Hepatocyte (in vitro differentiated cells): ENCODE measurements at regions not wholly inside any gene's neighbourhood (a gene's known extent, or its start where the extent isn't known, plus 50 kb on each side); places are given as distances from the start of the nearest gene placed in this dataset.

Experiments used
- DNase-seq: peaks from one replicate; pipeline ENCODE4 v3.0.0-alpha.2; 2016; ENCODE audit warnings: low spot score
- H2AFZ ChIP-seq: fragments of 200-600 bp; sonication (generic); 2 replicates; pipeline ENCODE4 v1.6.0; 2016; ENCODE audit warnings: antibody characterized with exemption, mild to moderate bottlenecking
- H3K27ac ChIP-seq: fragments of 200-600 bp; sonication (generic); 2 replicates; pipeline ENCODE4 v1.5.1; 2016; ENCODE audit warnings: mild to moderate bottlenecking
- H3K27me3 ChIP-seq: fragments of 200-600 bp; sonication (generic); 2 replicates; pipeline ENCODE4 v1.6.1; 2016
- H3K36me3 ChIP-seq: fragments of 200-600 bp; sonication (generic); replicated peaks from 2 replicates; pipeline ENCODE4 v1.5.1; 2016; ENCODE audit warnings: low read depth; ENCODE audit not compliant: insufficient read depth
- H3K4me1 ChIP-seq: fragments of 200-600 bp; sonication (generic); 2 replicates; pipeline ENCODE4 v1.5.1; 2016; ENCODE audit warnings: mild to moderate bottlenecking, moderate library complexity; ENCODE audit not compliant: insufficient read depth
- H3K4me2 ChIP-seq: fragments of 200-600 bp; sonication (generic); 2 replicates; pipeline ENCODE4 v1.6.0; 2016
- H3K4me3 ChIP-seq: fragments of 200-600 bp; sonication (generic); 2 replicates; pipeline ENCODE4 v1.5.1; 2016; ENCODE audit warnings: mild to moderate bottlenecking
- H3K79me2 ChIP-seq: fragments of 200-600 bp; sonication (generic); 2 replicates; pipeline ENCODE4 v1.6.0; 2017; ENCODE audit warnings: mild to moderate bottlenecking
- H3K9me2 ChIP-seq: fragments of 200-600 bp; sonication (generic); replicated peaks from 2 replicates; pipeline ENCODE4 v1.6.0; 2017; ENCODE audit warnings: mild to moderate bottlenecking; ENCODE audit not compliant: insufficient read depth
- H3K9me3 ChIP-seq: fragments of 200-600 bp; sonication (generic); 2 replicates; pipeline ENCODE4 v1.5.1; 2016; ENCODE audit warnings: low read depth, mild to moderate bottlenecking
- H4K20me1 ChIP-seq: fragments of 200-600 bp; sonication (generic); 2 replicates; pipeline ENCODE4 v1.6.0; 2016; ENCODE audit warnings: mild to moderate bottlenecking; ENCODE audit not compliant: insufficient read depth, poor library complexity, severe bottlenecking
- CTCF ChIP-seq: fragments of 200-600 bp; sonication (generic); IDR thresholded peaks from 2 replicates; pipeline ENCODE4 v1.5.1; 2016; ENCODE audit warnings: antibody characterized with exemption, mild to moderate bottlenecking; ENCODE audit not compliant: poor library complexity
- EZH2 ChIP-seq: fragments of 200-600 bp; sonication (generic); IDR thresholded peaks from 2 replicates; pipeline ENCODE4 v1.6.1; 2016; ENCODE audit warnings: antibody characterized with exemption, mild to moderate bottlenecking, borderline replicate concordance
- EZH2phosphoT487 ChIP-seq: fragments of 200-600 bp; sonication (generic); IDR thresholded peaks from one replicate; pipeline ENCODE4 v1.6.1; 2018; ENCODE audit warnings: antibody characterized with exemption, mild to moderate bottlenecking, low read depth, moderate library complexity; ENCODE audit not compliant: unreplicated experiment, severe bottlenecking
- WGBS: methylation state at CpG from one replicate; pipeline ENCODE4 v1.1.6; 2016; ENCODE audit warnings: low lambda C conversion rate; ENCODE audit errors: missing lambda C conversion rate; 5-methylcytosine and 5-hydroxymethylcytosine counted together

GRCh38 chr4:181690498-181690897, 552.7 kb upstream of the TENM3 start:
- Histone ChIP-seq H3K4me2 (no peak overlapping the region), H3K36me3 (no peaks in the 10 kb centered on the region), H3K4me3 (no peak overlapping the region), H3K27ac (no peak overlapping the region), H3K4me1 (no peaks in the 10 kb centered on the region), H3K9me2 (no peaks in the 10 kb centered on the region), H4K20me1 (no peaks in the 10 kb centered on the region), H2AFZ (no peak overlapping the region), H3K27me3 (no peaks in the 10 kb centered on the region), H3K79me2 (no peaks in the 10 kb centered on the region), H3K9me3 (no peaks in the 10 kb centered on the region)
- WGBS, result 87% methylated on average over 2 of the region's 2 CpGs
- DNase-seq, result no peak
- TF ChIP-seq CTCF, result no peak
- no peak for TF ChIP-seq EZH2
- TF ChIP-seq EZH2phosphoT487, result no peak

- Histone ChIP-seq H3K9me2 (no peaks in the 10 kb centered on the region), H3K36me3 (no peaks in the 10 kb centered on the region), H3K27me3 (no peaks in the 10 kb centered on the region), H3K27ac (no peak overlapping the region), H3K4me2 (no peak overlapping the region), H3K9me3 (no peaks in the 10 kb centered on the region), H3K79me2 (no peaks in the 10 kb centered on the region), H4K20me1 (no peaks in the 10 kb centered on the region), H3K4me3 (no peak overlapping the region), H2AFZ (no peak overlapping the region), H3K4me1 (no peaks in the 10 kb centered on the region)
- no peak for DNase-seq
- TF ChIP-seq CTCF, result no peak
- TF ChIP-seq EZH2, result no peak
- TF ChIP-seq EZH2phosphoT487, result no peak
- 88% methylated on average over 5 of the region's 5 CpGs for WGBS
Observed at GRCh38 chr4:181692965-181693364, 550.2 kb upstream of the TENM3 start.

- no peak overlapping the region for H3K4me2 ChIP-seq
- H3K79me2 ChIP-seq, result no peaks in the 10 kb centered on the region
- no peaks in the 10 kb centered on the region for H3K9me3 ChIP-seq
- 82% methylated on average over 7 of the region's 7 CpGs for WGBS
- no peaks in the 10 kb centered on the region for H3K36me3 ChIP-seq
- H2AFZ ChIP-seq, result no peak overlapping the region
- H3K4me3 ChIP-seq, result no peak overlapping the region
- no peaks in the 10 kb centered on the region for H4K20me1 ChIP-seq
- no peaks in the 10 kb centered on the region for H3K27me3 ChIP-seq
- no peak overlapping the region for H3K27ac ChIP-seq
- H3K9me2 ChIP-seq, result no peaks in the 10 kb centered on the region
- TF ChIP-seq EZH2phosphoT487 (no peak), CTCF (no peak), EZH2 (no peak)
- no peaks in the 10 kb centered on the region for H3K4me1 ChIP-seq
- no peak for DNase-seq
Observed at GRCh38 chr4:181693517-181693916, 549.7 kb upstream of the TENM3 start.

- 93% methylated on average over 1 of the region's 1 CpG for WGBS
- Histone ChIP-seq H3K27me3 (no peaks in the 10 kb centered on the region), H2AFZ (no peak overlapping the region), H3K27ac (no peak overlapping the region), H3K4me2 (no peak overlapping the region), H3K9me3 (no peaks in the 10 kb centered on the region), H4K20me1 (no peaks in the 10 kb centered on the region), H3K79me2 (no peaks in the 10 kb centered on the region), H3K9me2 (no peaks in the 10 kb centered on the region), H3K4me1 (no peaks in the 10 kb centered on the region), H3K4me3 (no peak overlapping the region), H3K36me3 (no peaks in the 10 kb centered on the region)
- TF ChIP-seq EZH2phosphoT487 (no peak), CTCF (no peak), EZH2 (no peak)
- DNase-seq, result no peak
Observed at GRCh38 chr4:181698221-181698620, 545.0 kb upstream of the TENM3 start.
